ENCODE measurements at regions not wholly inside any gene's neighbourhood (a gene's known extent, or its start where the extent isn't known, plus 50 kb on each side); places are given as distances from the start of the nearest gene placed in this dataset.

DNA sequence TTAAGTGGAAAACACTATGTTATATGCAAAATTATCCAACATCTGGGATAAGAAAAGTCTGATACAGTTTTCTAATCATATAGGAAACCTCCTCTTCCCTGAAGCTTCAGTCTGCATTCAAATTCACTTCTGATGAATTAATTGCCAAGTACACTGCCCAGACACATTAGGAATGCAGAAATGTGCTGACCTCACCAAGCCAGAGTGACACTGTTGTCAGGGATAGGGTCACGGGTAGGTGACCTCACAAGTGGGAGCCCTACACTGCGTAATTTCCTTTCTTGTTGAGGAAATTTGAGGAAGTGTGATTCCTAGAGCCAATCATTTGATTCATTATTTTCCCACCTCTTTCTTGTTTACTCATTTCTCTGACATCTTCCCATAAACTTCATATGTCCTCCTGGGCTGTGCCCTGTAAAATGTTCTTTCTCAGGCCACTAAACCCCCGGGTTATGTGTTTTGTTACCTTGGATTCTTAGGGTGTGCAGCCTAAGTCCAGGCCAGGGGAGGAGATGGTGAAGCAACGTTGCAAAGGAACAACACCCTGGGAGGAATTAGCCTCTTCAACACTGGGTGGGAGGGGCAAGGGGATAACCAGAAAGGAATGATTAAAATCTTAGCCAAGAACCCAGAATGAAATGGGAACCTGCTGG, 411.9 kb downstream of the MTRR start:
- no peak overlapping the region for H3K4me3 ChIP-seq (replicated peaks in 1 of 2; ENCODE audit: low read depth in 2 of 2, low read length in 2 of 2)
- TF ChIP-seq, protein P1, sequence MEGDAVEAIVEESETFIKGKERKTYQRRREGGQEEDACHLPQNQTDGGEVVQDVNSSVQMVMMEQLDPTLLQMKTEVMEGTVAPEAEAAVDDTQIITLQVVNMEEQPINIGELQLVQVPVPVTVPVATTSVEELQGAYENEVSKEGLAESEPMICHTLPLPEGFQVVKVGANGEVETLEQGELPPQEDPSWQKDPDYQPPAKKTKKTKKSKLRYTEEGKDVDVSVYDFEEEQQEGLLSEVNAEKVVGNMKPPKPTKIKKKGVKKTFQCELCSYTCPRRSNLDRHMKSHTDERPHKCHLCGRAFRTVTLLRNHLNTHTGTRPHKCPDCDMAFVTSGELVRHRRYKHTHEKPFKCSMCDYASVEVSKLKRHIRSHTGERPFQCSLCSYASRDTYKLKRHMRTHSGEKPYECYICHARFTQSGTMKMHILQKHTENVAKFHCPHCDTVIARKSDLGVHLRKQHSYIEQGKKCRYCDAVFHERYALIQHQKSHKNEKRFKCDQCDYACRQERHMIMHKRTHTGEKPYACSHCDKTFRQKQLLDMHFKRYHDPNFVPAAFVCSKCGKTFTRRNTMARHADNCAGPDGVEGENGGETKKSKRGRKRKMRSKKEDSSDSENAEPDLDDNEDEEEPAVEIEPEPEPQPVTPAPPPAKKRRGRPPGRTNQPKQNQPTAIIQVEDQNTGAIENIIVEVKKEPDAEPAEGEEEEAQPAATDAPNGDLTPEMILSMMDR (IDR thresholded peaks at IDR 0.05; ENCODE audit: low read depth, low read length): no peak
- DNase-seq (ENCODE audit: low read depth in 2 of 2): no peak

DNA sequence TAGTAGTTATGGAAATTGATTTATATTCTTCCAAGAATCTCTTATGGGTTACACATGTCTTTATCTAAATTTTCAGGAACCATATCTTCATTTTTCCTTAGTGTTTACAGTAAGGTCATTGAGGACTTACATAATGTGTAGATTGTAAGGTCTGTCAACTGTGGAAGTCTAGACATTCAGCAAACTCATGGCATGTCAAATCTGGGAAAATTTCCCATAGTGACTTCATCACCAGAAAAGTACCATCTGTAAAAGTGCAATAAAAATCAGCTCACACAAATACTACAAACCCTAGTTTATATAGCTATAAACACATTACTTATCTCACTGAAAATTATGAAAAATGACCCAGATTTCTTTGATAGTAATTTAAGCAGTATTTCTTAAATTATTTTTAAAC, 419.4 kb downstream of the MTRR start:
- TF ChIP-seq, protein P1 (IDR thresholded peaks at IDR 0.05; ENCODE audit: low read depth, low read length): no peak
- no peak overlapping the region for H3K4me3 ChIP-seq (replicated peaks in 1 of 2; ENCODE audit: low read depth in 2 of 2, low read length in 2 of 2)
- no peak for DNase-seq (ENCODE audit: low read depth in 2 of 2)

DNA sequence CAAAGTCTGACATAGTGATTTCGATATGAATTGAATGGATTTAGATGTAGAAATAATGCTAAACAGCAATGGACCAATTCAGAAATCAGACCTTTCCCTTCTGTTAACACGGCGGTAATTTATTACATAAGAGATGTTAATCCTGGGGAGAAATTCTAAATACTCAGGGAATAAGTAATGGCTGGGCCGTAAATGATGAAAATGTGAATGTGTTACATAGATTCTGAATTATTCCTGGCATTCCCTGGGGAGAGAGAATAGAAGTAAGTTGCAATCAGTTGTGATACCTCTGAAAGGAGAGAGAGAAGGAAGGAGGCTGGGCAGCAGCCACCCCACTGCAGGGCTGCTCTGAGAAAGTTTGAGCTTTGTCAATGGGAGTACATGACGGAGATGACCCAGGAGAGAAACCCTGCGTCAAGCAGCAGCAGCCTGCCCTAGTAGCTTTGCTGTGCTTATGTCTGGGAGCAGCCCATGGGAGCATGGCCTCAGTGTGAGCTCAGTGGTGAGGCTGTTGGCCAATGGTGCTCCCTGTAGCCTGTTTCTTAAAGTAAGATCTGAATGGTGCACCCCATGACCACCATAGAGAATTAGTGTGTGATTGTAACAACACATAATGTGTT, 420.1 kb downstream of the MTRR start:
- no peak overlapping the region for H3K4me3 ChIP-seq (replicated peaks in 1 of 2; ENCODE audit: low read depth in 2 of 2, low read length in 2 of 2)
- DNase-seq (ENCODE audit: low read depth in 2 of 2): no peak
- TF ChIP-seq, protein P1 (IDR thresholded peaks at IDR 0.05; ENCODE audit: low read depth, low read length): no peak

DNA sequence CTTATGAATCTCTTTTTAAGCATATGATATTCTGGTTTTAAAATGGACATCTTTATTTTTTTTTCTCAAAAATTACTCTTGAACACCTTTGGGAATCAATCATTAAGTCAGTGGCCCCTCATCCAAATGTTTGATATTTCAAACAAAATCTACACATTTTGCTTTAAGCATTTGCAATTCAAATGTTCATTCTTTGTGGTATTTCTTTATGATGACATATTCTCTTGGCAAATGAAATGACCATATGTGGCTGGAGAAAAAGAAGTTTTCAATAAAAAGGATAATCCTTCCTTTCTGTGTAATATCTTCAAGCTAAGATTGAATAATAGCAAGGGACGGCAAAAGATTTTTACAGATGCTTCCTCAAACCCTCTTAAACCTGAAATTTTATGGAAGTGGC, 420.8 kb downstream of the MTRR start:
- H3K4me3 ChIP-seq (replicated peaks in 1 of 2; ENCODE audit: low read depth in 2 of 2, low read length in 2 of 2): no peak overlapping the region
- TF ChIP-seq, protein P1 (IDR thresholded peaks at IDR 0.05; ENCODE audit: low read depth, low read length): no peak
- DNase-seq (ENCODE audit: low read depth in 2 of 2): no peak

DNA sequence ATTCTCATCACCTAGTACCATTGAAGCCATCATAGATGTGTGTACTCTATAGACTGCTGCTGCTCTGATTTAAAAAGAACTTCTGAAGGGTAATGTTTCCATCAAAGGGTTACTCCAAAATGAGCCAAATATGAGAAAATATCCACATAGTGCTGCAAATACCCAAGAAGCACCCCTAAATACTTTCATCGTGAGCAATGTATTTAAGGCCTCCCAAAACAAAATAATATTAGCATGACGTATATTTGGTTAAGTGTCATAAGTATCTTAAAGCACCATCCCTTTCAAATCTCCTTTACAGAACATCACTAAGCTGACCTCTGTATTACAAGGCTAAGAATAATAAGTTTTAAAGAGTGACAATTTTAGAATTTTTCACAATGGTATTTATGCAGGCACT, 421.8 kb downstream of the MTRR start:
- no peak for DNase-seq (ENCODE audit: low read depth in 2 of 2)
- H3K4me3 ChIP-seq (replicated peaks in 1 of 2; ENCODE audit: low read depth in 2 of 2, low read length in 2 of 2): no peak overlapping the region
- TF ChIP-seq, protein P1 (IDR thresholded peaks at IDR 0.05; ENCODE audit: low read depth, low read length): no peak

DNA sequence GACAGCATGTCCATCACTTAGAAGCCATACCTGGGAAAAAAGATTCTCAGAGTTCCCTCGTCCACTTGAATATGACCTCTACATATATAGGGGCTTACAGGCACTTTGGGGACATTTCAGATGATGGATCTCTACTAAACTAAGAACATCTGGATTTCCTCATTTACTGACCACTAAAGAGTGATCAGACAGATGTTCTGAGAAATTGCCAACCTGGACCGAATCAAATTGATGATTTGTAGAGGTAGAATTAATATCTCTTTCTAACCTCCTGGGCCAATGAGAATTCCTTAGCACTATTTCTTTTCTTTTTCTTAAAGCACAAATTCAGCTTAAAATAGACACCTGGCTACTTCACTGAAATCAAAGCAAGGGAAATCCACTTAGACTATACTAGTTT, 422.7 kb downstream of the MTRR start:
- TF ChIP-seq, protein P1 (IDR thresholded peaks at IDR 0.05; ENCODE audit: low read depth, low read length): no peak
- no peak for DNase-seq (ENCODE audit: low read depth in 2 of 2)
- no peak overlapping the region for H3K4me3 ChIP-seq (replicated peaks in 1 of 2; ENCODE audit: low read depth in 2 of 2, low read length in 2 of 2)

Data from cardiac fibroblast (primary cell).